Uterus (tissue), 3 donors: ENCODE measurements at regions not wholly inside any gene's neighbourhood (a gene's known extent, or its start where the extent isn't known, plus 50 kb on each side); places are given as distances from the start of the nearest gene placed in this dataset.

ENCODE experiments used
- DNase-seq, 2 donors: peaks; one replicate each; pipeline ENCODE4 v3.0.0-alpha.2; 2019 to 2020
- H3K27ac ChIP-seq, 2 donors: fragments of 200-600 bp; sonication (generic); 1 replicate in 1 of 2; 2 replicates in 1 of 2; pipeline ENCODE4 v1.5.1; 2016 to 2018
- H3K27me3 ChIP-seq, 2 donors: fragments of 200-600 bp; sonication (generic); one replicate each; pipeline ENCODE4 v1.5.1; 2018 to 2019; ENCODE audit warnings: control low read depth in 1 of 2
- H3K36me3 ChIP-seq, 2 donors: fragments of 200-600 bp; sonication (generic); one replicate each; pipeline ENCODE4 v1.5.1; 2019; ENCODE audit warnings: control low read depth in 1 of 2
- H3K4me1 ChIP-seq, 2 donors: fragments of 200-600 bp; sonication (generic); one replicate each; pipeline ENCODE4 v1.5.1; 2018 to 2019; ENCODE audit warnings: control low read depth in 1 of 2
- H3K4me3 ChIP-seq, 2 donors: fragments of 200-600 bp; sonication (generic); 1 replicate in 1 of 2; 2 replicates in 1 of 2; pipeline ENCODE4 v1.5.1; 2018 to 2019; ENCODE audit warnings: mild to moderate bottlenecking in 1 of 2
- H3K9me3 ChIP-seq, 2 donors: fragments of 200-600 bp; sonication (generic); one replicate each; pipeline ENCODE4 v1.5.1; 2019; ENCODE audit warnings: control low read depth in 1 of 2
- POLR2A ChIP-seq, 2 donors: fragments of 450-650 bp; IDR thresholded peaks; one replicate each; pipeline ENCODE4 v1.6.1; 2016; ENCODE audit warnings: antibody characterized with exemption in 2 of 2, mild to moderate bottlenecking in 1 of 2, moderate library complexity in 1 of 2
- intact Hi-C: fragments of 100-400 bp; cut with DNase I; formaldehyde crosslinking; loops from one replicate; pipeline ENCODE4 v1.15.1; 2023; ENCODE audit warnings: low total_unique reads
- TF ChIP-seq, protein P1 (sequence below), 4 experiments: fragments of 200-600 bp in 2 of 4; fragments of 450-650 bp in 2 of 4; sonication (generic) in 2 of 4; IDR thresholded peaks; one replicate each; pipeline ENCODE4 v1.5.1; 2016 to 2019; ENCODE audit warnings: antibody characterized with exemption in 4 of 4, mild to moderate bottlenecking in 2 of 4, moderate library complexity in 1 of 4
- donor health status: DM: yes; HTN: yes; CAD: no.

DNA sequence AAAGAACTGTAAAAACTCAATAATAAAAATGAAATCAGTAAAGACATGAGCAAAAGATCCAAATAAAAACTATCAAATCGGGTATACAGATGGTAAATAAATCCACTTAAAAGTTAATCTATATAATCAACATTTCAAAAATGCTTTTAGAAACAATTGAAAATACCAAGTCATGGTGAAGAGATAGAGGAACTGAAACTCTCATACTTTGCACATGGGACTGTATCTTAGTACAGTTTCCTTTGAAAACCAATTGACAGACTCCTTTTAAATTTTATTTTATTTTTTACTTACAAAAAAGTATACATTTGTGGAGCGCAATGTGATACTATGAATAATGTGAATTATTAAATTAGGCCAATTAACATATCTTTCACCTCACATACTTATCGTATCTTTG, 98.6 kb upstream of the FAR2 start:
- H3K4me3 ChIP-seq = no peak overlapping the region
- H3K36me3 ChIP-seq = no peaks in the 10 kb centered on the region
- no peaks in the 10 kb centered on the region for H3K9me3 ChIP-seq
- no peak for TF ChIP-seq POLR2A (IDR thresholded peaks at IDR 0.05)
- TF ChIP-seq, protein P1, sequence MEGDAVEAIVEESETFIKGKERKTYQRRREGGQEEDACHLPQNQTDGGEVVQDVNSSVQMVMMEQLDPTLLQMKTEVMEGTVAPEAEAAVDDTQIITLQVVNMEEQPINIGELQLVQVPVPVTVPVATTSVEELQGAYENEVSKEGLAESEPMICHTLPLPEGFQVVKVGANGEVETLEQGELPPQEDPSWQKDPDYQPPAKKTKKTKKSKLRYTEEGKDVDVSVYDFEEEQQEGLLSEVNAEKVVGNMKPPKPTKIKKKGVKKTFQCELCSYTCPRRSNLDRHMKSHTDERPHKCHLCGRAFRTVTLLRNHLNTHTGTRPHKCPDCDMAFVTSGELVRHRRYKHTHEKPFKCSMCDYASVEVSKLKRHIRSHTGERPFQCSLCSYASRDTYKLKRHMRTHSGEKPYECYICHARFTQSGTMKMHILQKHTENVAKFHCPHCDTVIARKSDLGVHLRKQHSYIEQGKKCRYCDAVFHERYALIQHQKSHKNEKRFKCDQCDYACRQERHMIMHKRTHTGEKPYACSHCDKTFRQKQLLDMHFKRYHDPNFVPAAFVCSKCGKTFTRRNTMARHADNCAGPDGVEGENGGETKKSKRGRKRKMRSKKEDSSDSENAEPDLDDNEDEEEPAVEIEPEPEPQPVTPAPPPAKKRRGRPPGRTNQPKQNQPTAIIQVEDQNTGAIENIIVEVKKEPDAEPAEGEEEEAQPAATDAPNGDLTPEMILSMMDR (IDR thresholded peaks at IDR 0.05) = no peak
- intact Hi-C loops = no loop called here
- no peaks in the 10 kb centered on the region for H3K4me1 ChIP-seq
- no peak for DNase-seq
- no peak overlapping the region for H3K27ac ChIP-seq
- H3K27me3 ChIP-seq = no peaks in the 10 kb centered on the region

DNA sequence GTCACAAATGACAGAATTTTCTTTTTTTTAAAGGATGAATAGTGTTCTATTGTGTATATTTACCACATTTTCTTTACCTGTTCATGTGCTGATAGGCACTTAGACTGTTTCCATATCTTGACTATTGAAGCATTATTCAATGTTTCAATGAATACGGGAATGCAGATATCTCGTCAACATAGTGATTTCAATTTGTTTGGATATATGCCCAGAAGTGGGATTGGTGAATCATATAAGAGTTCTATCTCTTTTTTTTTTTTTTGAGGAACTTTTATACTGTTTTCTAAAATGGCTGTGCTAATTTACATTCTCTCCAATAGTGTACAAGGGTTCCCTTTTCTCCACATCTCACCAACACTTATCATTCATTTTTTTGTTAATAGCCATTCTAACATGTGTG, 97.9 kb upstream of the FAR2 start:
- H3K36me3 ChIP-seq = no peaks in the 10 kb centered on the region
- TF ChIP-seq POLR2A (IDR thresholded peaks at IDR 0.05) = no peak
- TF ChIP-seq, protein P1 (IDR thresholded peaks at IDR 0.05) = no peak
- H3K27me3 ChIP-seq = no peaks in the 10 kb centered on the region
- no peaks in the 10 kb centered on the region for H3K4me1 ChIP-seq
- no peak overlapping the region for H3K27ac ChIP-seq
- no peak overlapping the region for H3K4me3 ChIP-seq
- intact Hi-C loops = no loop called here
- H3K9me3 ChIP-seq = no peaks in the 10 kb centered on the region
- no peak for DNase-seq

DNA sequence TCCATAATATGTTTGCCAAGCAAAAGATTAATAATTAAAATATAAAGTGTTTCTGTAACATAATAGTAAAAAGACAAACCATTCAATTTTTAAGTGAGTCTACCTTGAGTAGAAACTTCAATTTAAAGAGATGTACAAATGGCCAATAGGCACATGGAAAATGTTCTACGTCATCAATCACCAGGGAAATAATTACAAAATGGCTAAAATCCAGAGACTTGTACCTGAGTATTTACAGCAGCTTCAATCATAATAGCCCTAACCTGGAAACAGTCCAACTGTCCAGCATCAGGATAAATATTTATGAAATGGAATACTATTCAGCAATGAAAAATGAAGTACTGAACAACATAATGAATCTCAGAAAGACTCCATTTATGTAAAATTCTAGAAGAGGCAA, 95.5 kb upstream of the FAR2 start:
- intact Hi-C loops = no loop called here
- Histone ChIP-seq H3K36me3 (no peaks in the 10 kb centered on the region), H3K27me3 (no peaks in the 10 kb centered on the region), H3K27ac (no peak overlapping the region), H3K9me3 (no peaks in the 10 kb centered on the region), H3K4me1 (no peaks in the 10 kb centered on the region), H3K4me3 (no peak overlapping the region)
- DNase-seq = no peak
- TF ChIP-seq, protein P1 (IDR thresholded peaks at IDR 0.05) = no peak
- no peak for TF ChIP-seq POLR2A (IDR thresholded peaks at IDR 0.05)

DNA sequence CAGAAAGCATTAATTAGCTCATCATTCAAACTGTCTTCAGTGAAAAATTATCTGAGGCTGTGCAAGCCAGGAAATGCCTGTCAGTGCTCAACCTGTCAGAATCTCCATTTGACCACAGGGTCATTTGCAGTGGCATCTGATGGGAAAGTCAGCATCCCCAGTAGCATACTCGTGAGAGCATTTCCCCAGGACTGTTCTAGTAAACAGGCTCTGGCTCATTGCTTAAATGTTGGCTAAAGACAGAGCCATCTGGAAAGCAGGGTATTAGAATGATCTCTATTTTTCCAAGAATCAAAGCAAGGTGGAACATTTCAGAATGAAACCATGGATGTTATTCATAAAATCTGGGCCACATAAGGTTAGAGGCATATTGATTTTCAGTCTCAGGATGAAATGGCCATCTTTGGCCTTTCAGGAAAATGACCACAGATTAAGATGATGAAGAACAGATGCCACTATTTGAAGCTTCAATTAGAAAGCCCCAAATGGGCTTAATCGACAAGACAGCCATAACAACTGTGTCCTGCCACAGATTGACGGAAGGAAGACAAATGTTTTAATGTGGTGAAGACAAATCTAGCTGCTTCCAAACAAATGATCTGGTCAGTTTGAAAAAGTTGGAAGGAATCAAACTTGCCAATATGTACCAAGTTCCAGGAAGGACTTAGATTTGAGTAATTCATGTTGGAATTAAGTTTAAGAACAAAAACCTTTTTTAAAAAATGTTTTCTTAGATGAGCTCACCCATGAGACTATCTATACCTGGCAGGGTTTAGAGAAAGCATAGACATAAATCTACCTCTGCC, 94.0 kb upstream of the FAR2 start:
- Histone ChIP-seq H3K36me3 (no peaks in the 10 kb centered on the region), H3K4me3 (no peak overlapping the region), H3K9me3 (no peaks in the 10 kb centered on the region), H3K4me1 (no peaks in the 10 kb centered on the region), H3K27me3 (no peaks in the 10 kb centered on the region), H3K27ac (no peak overlapping the region)
- intact Hi-C loops = no loop called here
- no peak for DNase-seq
- TF ChIP-seq, protein P1 (IDR thresholded peaks at IDR 0.05) = no peak
- no peak for TF ChIP-seq POLR2A (IDR thresholded peaks at IDR 0.05)

DNA sequence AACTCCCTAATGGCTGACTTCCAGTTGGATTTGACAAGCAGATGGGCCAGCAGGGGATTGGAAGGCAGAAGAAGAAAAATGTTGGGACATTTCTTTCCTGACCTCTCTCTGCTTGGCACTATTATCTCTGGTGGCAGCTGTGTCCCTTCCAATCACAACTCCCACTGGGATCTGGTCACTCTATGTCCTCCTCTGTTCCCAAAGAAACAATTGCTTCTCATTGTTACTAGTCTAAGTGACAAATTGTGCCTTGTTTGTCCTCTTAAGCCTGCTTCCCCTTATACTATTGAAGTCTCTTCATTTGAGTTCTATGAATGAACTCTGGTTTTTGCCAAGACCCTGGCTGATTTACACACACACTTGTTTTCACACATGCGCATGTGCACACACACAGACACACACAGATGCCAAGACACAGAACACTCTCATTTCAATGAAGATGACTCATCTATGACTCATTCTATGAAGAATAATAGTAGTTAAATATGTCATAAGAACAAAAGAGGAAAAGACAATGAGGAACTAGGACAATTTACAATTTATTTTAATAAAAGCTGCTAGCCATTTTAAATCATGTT, 83.0 kb upstream of the FAR2 start:
- no peaks in the 10 kb centered on the region for H3K27me3 ChIP-seq
- no peaks in the 10 kb centered on the region for H3K36me3 ChIP-seq
- H3K27ac ChIP-seq = no peak overlapping the region
- no peak for DNase-seq
- intact Hi-C loops = no loop called here
- TF ChIP-seq POLR2A (IDR thresholded peaks at IDR 0.05) = no peak
- TF ChIP-seq, protein P1 (IDR thresholded peaks at IDR 0.05) = no peak
- no peaks in the 10 kb centered on the region for H3K9me3 ChIP-seq
- H3K4me1 ChIP-seq = no peaks in the 10 kb centered on the region
- no peak overlapping the region for H3K4me3 ChIP-seq
